CD4-positive, alpha-beta memory T cell (primary cell): ENCODE measurements at regions not wholly inside any gene's neighbourhood (a gene's known extent, or its start where the extent isn't known, plus 50 kb on each side); places are given as distances from the start of the nearest gene placed in this dataset.
A peak's percentile ranks its signal among the peaks of the same experiment; 100 is the strongest.

Source experiments
- CTCF ChIA-PET: fragments of 350-600 bp; sonication (Branson Sonifier 250); formaldehyde crosslinking; loops from one replicate; lab custom pipeline; 2021; ENCODE audit warnings: inconsistent platforms; ENCODE audit not compliant: partially characterized antibody; lab: Charles Lee
- POLR2A ChIA-PET: fragments of 350-600 bp; sonication (Branson Sonifier 250); formaldehyde crosslinking; loops from one replicate; lab custom pipeline; 2021; ENCODE audit not compliant: partially characterized antibody; lab: Charles Lee
- DNase-seq, 5 donors: peaks; one replicate each; pipeline versions ENCODE4 v3.0.0 to v3.0.0-alpha.2; 2020 to 2022; ENCODE audit warnings: mixed read lengths in 1 of 5
- H3K27ac ChIP-seq: one replicate; pipeline ENCODE4 v1.7.0; 2013; ENCODE audit warnings: low read depth, low read length
- H3K27me3 ChIP-seq: 2 replicates; pipeline ENCODE4 v1.7.0; 2013; ENCODE audit warnings: mild to moderate bottlenecking, low read length, moderate library complexity; ENCODE audit not compliant: insufficient read depth
- H3K36me3 ChIP-seq: 2 replicates; pipeline ENCODE4 v1.7.0; 2013; ENCODE audit warnings: mild to moderate bottlenecking, low read length, moderate library complexity; ENCODE audit not compliant: insufficient read depth
- H3K4me1 ChIP-seq: 2 replicates; pipeline ENCODE4 v1.7.0; 2013; ENCODE audit warnings: mild to moderate bottlenecking, low read length, moderate library complexity; ENCODE audit not compliant: insufficient read depth
- H3K4me3 ChIP-seq, 2 donors: one replicate each; pipeline ENCODE4 v1.7.0; 2013; ENCODE audit warnings: low read length in 2 of 2, mild to moderate bottlenecking in 1 of 2
- H3K9me3 ChIP-seq, 2 donors: one replicate each; pipeline ENCODE4 v1.7.0; 2013; ENCODE audit warnings: low read length in 2 of 2, control low read depth in 1 of 2; ENCODE audit not compliant: control insufficient read depth in 1 of 2
- H3K27ac Mint-ChIP-seq, 7 donors: one replicate each; pipeline ENCODE4 v1.8.0; 2020 to 2021; ENCODE audit warnings: mixed read lengths in 7 of 7, mild to moderate bottlenecking in 6 of 7, inconsistent platforms in 3 of 7, moderate library complexity in 3 of 7
- H3K27me3 Mint-ChIP-seq, 2 donors: one replicate each; pipeline ENCODE4 v1.8.0; 2020 to 2021; ENCODE audit warnings: mixed read lengths in 2 of 2
- H3K36me3 Mint-ChIP-seq, 2 donors: one replicate each; pipeline ENCODE4 v1.8.0; 2020 to 2021; ENCODE audit warnings: mixed read lengths in 2 of 2, inconsistent platforms in 1 of 2, mild to moderate bottlenecking in 1 of 2
- H3K4me1 Mint-ChIP-seq, 4 donors: one replicate each; pipeline ENCODE4 v1.8.0; 2020 to 2021; ENCODE audit warnings: mixed read lengths in 4 of 4, mild to moderate bottlenecking in 1 of 4
- H3K4me3 Mint-ChIP-seq, 8 donors: one replicate each; pipeline ENCODE4 v1.8.0; 2020 to 2021; ENCODE audit warnings: mixed read lengths in 8 of 8, mild to moderate bottlenecking in 7 of 8, moderate library complexity in 6 of 8, inconsistent platforms in 3 of 8
- H3K9me3 Mint-ChIP-seq, 8 donors: one replicate each; pipeline ENCODE4 v1.8.0; 2020 to 2021; ENCODE audit warnings: mixed read lengths in 8 of 8, mild to moderate bottlenecking in 5 of 8, inconsistent platforms in 3 of 8, moderate library complexity in 1 of 8
- intact Hi-C: fragments of 100-400 bp; cut with micrococcal nuclease; formaldehyde crosslinking; loops from one replicate; pipeline ENCODE4 v1.15.1; 2023

DNA sequence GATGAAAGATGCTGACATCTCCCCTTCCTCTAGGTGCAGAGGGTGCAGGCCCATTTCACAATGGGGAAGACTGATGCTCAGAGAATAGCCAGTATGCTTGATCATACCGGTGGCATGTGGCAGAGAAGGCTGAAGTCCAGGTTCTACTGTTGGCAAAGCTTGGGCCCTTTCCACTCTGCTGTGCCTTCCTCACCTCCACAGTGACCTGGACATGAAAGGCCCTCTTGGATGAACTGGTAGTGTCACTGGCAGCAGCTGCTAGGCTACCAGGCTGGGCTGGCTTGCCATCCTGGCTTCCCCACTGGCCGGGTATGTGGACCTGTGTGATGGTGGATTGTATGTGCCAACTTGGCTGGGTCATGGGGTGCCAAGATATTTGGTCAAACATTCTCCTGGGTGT is 92.0 kb downstream of the GADD45G start:
- Mint-ChIP-seq H3K36me3 (no peaks in the 10 kb centered on the region), H3K27ac (no peak overlapping the region), H3K4me3 (no peak overlapping the region), H3K9me3 (no peaks in the 10 kb centered on the region), H3K27me3 (no peaks in the 10 kb centered on the region), H3K4me1 (peaks cover 16 to 25% (median 23%) of the 10 kb centered on the region in 4 donors)
- Histone ChIP-seq H3K36me3 (no peaks in the 10 kb centered on the region), H3K27ac (no peak overlapping the region), H3K27me3 (no peaks in the 10 kb centered on the region), H3K9me3 (no peaks in the 10 kb centered on the region), H3K4me1 (peaks cover 21% of the 10 kb centered on the region), H3K4me3 (no peak overlapping the region)
- intact Hi-C loops: no loop called here
- no peak for DNase-seq
- CTCF ChIA-PET: no interaction called here
- POLR2A ChIA-PET: interaction anchor here (0.7 kb wide), 1 partner anchor 379 kb away, joined by 3 read pairs; no protein-coding TSS in a partner anchor

- Histone ChIP-seq H3K27me3 (no peaks in the 10 kb centered on the region), H3K36me3 (no peaks in the 10 kb centered on the region), H3K4me1 (peaks cover 20% of the 10 kb centered on the region), H3K27ac (no peak overlapping the region), H3K4me3 (no peak overlapping the region), H3K9me3 (no peaks in the 10 kb centered on the region)
- no peak for DNase-seq
- H3K36me3 Mint-ChIP-seq: no peaks in the 10 kb centered on the region
- POLR2A ChIA-PET: no interaction called here
- intact Hi-C loops: no loop called here
- CTCF ChIA-PET: no interaction called here
- peaks cover 18 to 28% (median 21%) of the 10 kb centered on the region in 4 donors for H3K4me1 Mint-ChIP-seq
- H3K27me3 Mint-ChIP-seq: no peaks in the 10 kb centered on the region
- peak overlapping the region in 2 of 7 donors; percentile 12 to 70 for H3K27ac Mint-ChIP-seq
- H3K9me3 Mint-ChIP-seq: no peaks in the 10 kb centered on the region
- no peak overlapping the region for H3K4me3 Mint-ChIP-seq
Observed at GRCh38 chr9:89697553-89697952, 92.7 kb downstream of the GADD45G start.

GRCh38 chr9:89698411-89699005 is 93.7 kb downstream of the GADD45G start:
- intact Hi-C loops: no loop called here
- H3K27me3 ChIP-seq: no peaks in the 10 kb centered on the region
- Mint-ChIP-seq H3K27me3 (no peaks in the 10 kb centered on the region), H3K4me1 (peaks cover 16 to 28% (median 19%) of the 10 kb centered on the region in 4 donors), H3K9me3 (no peaks in the 10 kb centered on the region), H3K36me3 (no peaks in the 10 kb centered on the region), H3K27ac (peak overlapping the region in 1 of 7 donors; percentile 53), H3K4me3 (no peak overlapping the region)
- no peak for DNase-seq
- no peaks in the 10 kb centered on the region for H3K36me3 ChIP-seq
- H3K4me3 ChIP-seq: no peak overlapping the region
- H3K9me3 ChIP-seq: no peaks in the 10 kb centered on the region
- ChIA-PET POLR2A (no interaction called here), CTCF (no interaction called here)
- peaks cover 20% of the 10 kb centered on the region for H3K4me1 ChIP-seq
- H3K27ac ChIP-seq: no peak overlapping the region

DNA sequence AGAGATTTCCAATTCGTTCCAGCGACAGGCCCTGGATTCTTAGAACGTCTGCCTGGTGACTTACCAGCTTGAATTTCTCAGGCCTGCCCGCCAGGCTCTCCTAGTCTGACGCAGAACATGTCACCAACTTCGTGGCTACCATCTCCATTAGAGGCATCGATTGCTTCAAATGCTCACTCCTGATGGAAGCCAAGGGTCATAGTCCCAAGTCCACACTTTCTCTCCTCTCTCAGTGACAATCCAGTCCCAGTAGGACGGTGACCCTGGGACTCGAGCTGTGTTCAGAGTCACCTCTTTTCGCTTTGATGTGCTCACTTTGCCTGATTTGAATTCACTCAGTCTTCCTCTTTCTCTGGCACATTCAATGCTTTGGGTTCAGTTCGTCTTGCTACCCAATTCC is 94.8 kb downstream of the GADD45G start:
- ChIA-PET POLR2A (interaction anchor here (2.1 kb wide), 1 partner anchor 9 kb away, joined by 10 read pairs; no protein-coding TSS in a partner anchor), CTCF (no interaction called here)
- Histone ChIP-seq H3K4me1 (peaks cover 20% of the 10 kb centered on the region), H3K27me3 (no peaks in the 10 kb centered on the region), H3K4me3 (no peak overlapping the region), H3K9me3 (no peaks in the 10 kb centered on the region), H3K27ac (no peak overlapping the region), H3K36me3 (no peaks in the 10 kb centered on the region)
- H3K9me3 Mint-ChIP-seq: no peaks in the 10 kb centered on the region
- no peak overlapping the region for H3K4me3 Mint-ChIP-seq
- no peak for DNase-seq
- H3K36me3 Mint-ChIP-seq: no peaks in the 10 kb centered on the region
- no peaks in the 10 kb centered on the region for H3K27me3 Mint-ChIP-seq
- intact Hi-C loops: loop anchor here (2.0 to 5.0 kb wide), 2 partner anchors 43 to 95 kb away; partner anchors contain the start of gene GADD45G
- H3K27ac Mint-ChIP-seq: peak overlapping the region in 2 of 7 donors; percentile 31 to 74
- peaks cover 16 to 28% (median 19%) of the 10 kb centered on the region in 4 donors for H3K4me1 Mint-ChIP-seq

DNA sequence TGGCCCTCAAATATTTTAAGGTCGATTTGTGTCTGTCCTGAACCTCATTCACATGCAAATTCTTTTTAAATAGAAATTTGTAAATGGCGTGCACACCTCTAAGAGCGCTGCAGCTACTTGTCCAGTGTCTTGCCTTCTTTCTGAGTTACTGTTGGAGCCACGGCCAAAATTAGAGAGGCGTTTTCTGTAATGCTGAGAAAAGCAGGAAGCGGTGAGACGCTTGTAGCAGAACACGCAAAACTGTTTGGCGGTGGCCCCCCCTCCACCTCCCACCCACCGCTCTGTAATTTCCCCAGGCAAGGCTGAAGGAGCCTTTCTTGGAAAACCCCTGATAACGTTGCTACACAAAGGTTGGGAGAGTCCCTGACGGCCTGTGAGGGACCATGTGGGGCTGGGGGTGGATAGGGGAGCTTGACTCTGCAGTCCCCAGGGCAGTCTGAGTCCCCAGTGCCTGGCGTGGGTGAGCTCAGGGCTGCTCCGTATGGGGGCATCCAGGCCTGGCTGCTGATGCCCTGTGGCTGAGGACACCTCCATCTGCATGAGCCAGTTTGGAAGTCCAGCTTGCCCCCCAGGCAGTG is 96.5 kb downstream of the GADD45G start:
- no peaks in the 10 kb centered on the region for H3K36me3 Mint-ChIP-seq
- no peaks in the 10 kb centered on the region for H3K36me3 ChIP-seq
- H3K9me3 Mint-ChIP-seq: no peaks in the 10 kb centered on the region
- H3K4me3 ChIP-seq: peak overlapping the region in 1 of 2 donors; percentile 12
- H3K4me1 Mint-ChIP-seq: peaks cover 15 to 35% (median 19%) of the 10 kb centered on the region in 4 donors
- H3K27ac ChIP-seq: peak overlapping the region; percentile 51
- no peaks in the 10 kb centered on the region for H3K27me3 Mint-ChIP-seq
- H3K4me1 ChIP-seq: peaks cover 20% of the 10 kb centered on the region
- H3K4me3 Mint-ChIP-seq: peak overlapping the region; percentile 55 to 83 (median 68)
- ChIA-PET POLR2A (interaction anchor here (0.8 to 2.1 kb wide), 4 partner anchors 11 to 96 kb away, joined by 3 to 15 read pairs (median 7); partner anchors contain the start of gene GADD45G), CTCF (interaction anchor here (0.9 to 1.0 kb wide), 2 partner anchors 42 to 99 kb away, joined by 3 read pairs; no protein-coding TSS in a partner anchor)
- DNase-seq: peak; percentile 50 to 91 (median 56)
- H3K9me3 ChIP-seq: no peaks in the 10 kb centered on the region
- H3K27me3 ChIP-seq: no peaks in the 10 kb centered on the region
- intact Hi-C loops: loop anchor here (2.0 to 5.0 kb wide), 2 partner anchors 41 to 97 kb away; partner anchors contain the start of gene GADD45G
- H3K27ac Mint-ChIP-seq: peak overlapping the region; percentile 16 to 91 (median 83)

GRCh38 chr9:89702401-89702800 is 97.6 kb downstream of the GADD45G start:
- intact Hi-C loops: loop anchor here (5.0 kb wide), 1 partner anchor 40 kb away; no protein-coding TSS in a partner anchor
- CTCF ChIA-PET: interaction anchor here (0.7 to 0.9 kb wide), 2 partner anchors 14 to 19 kb away, joined by 3 to 4 read pairs; no protein-coding TSS in a partner anchor
- Mint-ChIP-seq H3K9me3 (no peaks in the 10 kb centered on the region), H3K4me3 (no peak overlapping the region), H3K36me3 (no peaks in the 10 kb centered on the region), H3K27ac (peak overlapping the region in 2 of 7 donors; percentile 46 to 84), H3K27me3 (no peaks in the 10 kb centered on the region), H3K4me1 (peaks cover 14 to 36% (median 19%) of the 10 kb centered on the region in 4 donors)
- POLR2A ChIA-PET: interaction anchor here (0.7 to 1.0 kb wide), 2 partner anchors 26 to 41 kb away, joined by 3 to 4 read pairs; no protein-coding TSS in a partner anchor
- no peaks in the 10 kb centered on the region for H3K27me3 ChIP-seq
- no peaks in the 10 kb centered on the region for H3K9me3 ChIP-seq
- H3K36me3 ChIP-seq: no peaks in the 10 kb centered on the region
- no peak for DNase-seq
- H3K27ac ChIP-seq: no peak overlapping the region
- H3K4me3 ChIP-seq: no peak overlapping the region
- H3K4me1 ChIP-seq: peaks cover 20% of the 10 kb centered on the region

GRCh38 chr9:89705651-89706050 is 100.8 kb downstream of the GADD45G start:
- Mint-ChIP-seq H3K9me3 (peaks cover 0 to 2% (median 0%) of the 10 kb centered on the region in 8 donors), H3K4me1 (peaks cover 11 to 31% (median 18%) of the 10 kb centered on the region in 4 donors), H3K27me3 (no peaks in the 10 kb centered on the region), H3K27ac (peak overlapping the region in 1 of 7 donors; percentile 78), H3K4me3 (no peak overlapping the region), H3K36me3 (no peaks in the 10 kb centered on the region)
- no peaks in the 10 kb centered on the region for H3K9me3 ChIP-seq
- no peak overlapping the region for H3K4me3 ChIP-seq
- H3K27ac ChIP-seq: no peak overlapping the region
- CTCF ChIA-PET: no interaction called here
- peaks cover 19% of the 10 kb centered on the region for H3K4me1 ChIP-seq
- no peaks in the 10 kb centered on the region for H3K27me3 ChIP-seq
- no peak for DNase-seq
- intact Hi-C loops: no loop called here
- POLR2A ChIA-PET: no interaction called here
- H3K36me3 ChIP-seq: no peaks in the 10 kb centered on the region
